OCI-LY7 (cell line): ENCODE measurements at regions not wholly inside any gene's neighbourhood (a gene's known extent, or its start where the extent isn't known, plus 50 kb on each side); places are given as distances from the start of the nearest gene placed in this dataset.

ENCODE experiments used
- BruUV-seq: library from RNA; stranded (reverse); fragments of 400-500 nt; replicated peaks from 2 replicates; lab custom pipeline; 2021; lab: Mats Ljungman, UMichigan
- CTCF ChIA-PET: fragments of 300-600 bp; sonication (Branson Sonifier 250); formaldehyde crosslinking; loops from one replicate; lab custom pipeline; 2022; ENCODE audit warnings: antibody characterized with exemption; ENCODE audit not compliant: unreplicated experiment; lab: Charles Lee
- POLR2A ChIA-PET: fragments of 300-600 bp; sonication (Branson Sonifier 250); formaldehyde crosslinking; loops from one replicate; lab custom pipeline; 2022; ENCODE audit warnings: antibody characterized with exemption; lab: Charles Lee
- DNase-seq: peaks from one replicate; pipeline ENCODE4 v3.0.0-alpha.2; 2015; ENCODE audit warnings: low spot score
- H2AFZ ChIP-seq: fragments of 200-600 bp; sonication (generic), shearing (Covaris generic); 2 replicates; pipeline ENCODE4 v1.6.1; 2014; ENCODE audit warnings: mild to moderate bottlenecking, antibody characterized with exemption, low read length, moderate library complexity
- H3K27ac ChIP-seq: fragments of 200-600 bp; sonication (generic); 2 replicates; pipeline ENCODE4 v1.5.1; 2014; ENCODE audit warnings: mixed run types, low read depth, mild to moderate bottlenecking, moderate library complexity, low read length, inconsistent platforms; ENCODE audit not compliant: poor library complexity, severe bottlenecking
- H3K36me3 ChIP-seq: fragments of 200-600 bp; sonication (generic); 2 replicates; pipeline ENCODE4 v1.6.1; 2014; ENCODE audit warnings: mild to moderate bottlenecking, antibody characterized with exemption, low read length, moderate library complexity, mixed read lengths; ENCODE audit not compliant: insufficient read depth
- H3K4me1 ChIP-seq: fragments of 200-600 bp; sonication (generic); 2 replicates; pipeline ENCODE4 v1.5.1; 2014; ENCODE audit warnings: mild to moderate bottlenecking, low read length; ENCODE audit not compliant: insufficient read depth, poor library complexity, severe bottlenecking
- H3K4me2 ChIP-seq: fragments of 200-600 bp; sonication (generic); 2 replicates; pipeline ENCODE4 v1.6.1; 2014; ENCODE audit warnings: mild to moderate bottlenecking, low read length
- H3K4me3 ChIP-seq: fragments of 200-600 bp; sonication (generic); 2 replicates; pipeline ENCODE4 v1.5.1; 2014; ENCODE audit warnings: mild to moderate bottlenecking, low read depth, low read length; ENCODE audit not compliant: poor library complexity, severe bottlenecking
- H3K79me2 ChIP-seq: fragments of 200-600 bp; sonication (generic); 2 replicates; pipeline ENCODE4 v1.6.1; 2016; ENCODE audit warnings: low read depth, mild to moderate bottlenecking, low read length, moderate library complexity, mixed read lengths; ENCODE audit not compliant: insufficient read depth
- H3K9me2 ChIP-seq: fragments of 200-600 bp; sonication (generic); 2 replicates; pipeline ENCODE4 v1.6.1; 2016; ENCODE audit warnings: mild to moderate bottlenecking, low read length, mixed read lengths; ENCODE audit not compliant: insufficient read depth
- H3K9me3 ChIP-seq: fragments of 200-600 bp; sonication (generic); 2 replicates; pipeline ENCODE4 v1.6.1; 2014; ENCODE audit warnings: mild to moderate bottlenecking, mixed run types, low read length, mixed read lengths
- H4K20me1 ChIP-seq: fragments of 200-600 bp; sonication (generic); 2 replicates; pipeline ENCODE4 v1.6.1; 2014; ENCODE audit warnings: mild to moderate bottlenecking, antibody characterized with exemption, low read length, moderate library complexity, mixed read lengths; ENCODE audit not compliant: insufficient read depth
- EZH2phosphoT487 ChIP-seq: fragments of 200-600 bp; sonication (generic); IDR thresholded peaks from 2 replicates; pipeline ENCODE4 v1.6.1; 2018; ENCODE audit warnings: low read depth, borderline replicate concordance, mild to moderate bottlenecking, mixed run types, antibody characterized with exemption, low read length, moderate library complexity, mixed read lengths
- intact Hi-C: fragments of 100-400 bp; cut with micrococcal nuclease; formaldehyde crosslinking; loops from one replicate; pipeline ENCODE4 v1.10.0; 2022; ENCODE audit not compliant: unreplicated experiment
- TF ChIP-seq, protein P1 (sequence below): fragments of 200-600 bp; sonication (generic); conservative IDR thresholded peaks from 2 replicates; pipeline ENCODE4 v1.5.1; 2014; ENCODE audit warnings: mild to moderate bottlenecking, antibody characterized with exemption, low read length, moderate library complexity, mixed read lengths

DNA sequence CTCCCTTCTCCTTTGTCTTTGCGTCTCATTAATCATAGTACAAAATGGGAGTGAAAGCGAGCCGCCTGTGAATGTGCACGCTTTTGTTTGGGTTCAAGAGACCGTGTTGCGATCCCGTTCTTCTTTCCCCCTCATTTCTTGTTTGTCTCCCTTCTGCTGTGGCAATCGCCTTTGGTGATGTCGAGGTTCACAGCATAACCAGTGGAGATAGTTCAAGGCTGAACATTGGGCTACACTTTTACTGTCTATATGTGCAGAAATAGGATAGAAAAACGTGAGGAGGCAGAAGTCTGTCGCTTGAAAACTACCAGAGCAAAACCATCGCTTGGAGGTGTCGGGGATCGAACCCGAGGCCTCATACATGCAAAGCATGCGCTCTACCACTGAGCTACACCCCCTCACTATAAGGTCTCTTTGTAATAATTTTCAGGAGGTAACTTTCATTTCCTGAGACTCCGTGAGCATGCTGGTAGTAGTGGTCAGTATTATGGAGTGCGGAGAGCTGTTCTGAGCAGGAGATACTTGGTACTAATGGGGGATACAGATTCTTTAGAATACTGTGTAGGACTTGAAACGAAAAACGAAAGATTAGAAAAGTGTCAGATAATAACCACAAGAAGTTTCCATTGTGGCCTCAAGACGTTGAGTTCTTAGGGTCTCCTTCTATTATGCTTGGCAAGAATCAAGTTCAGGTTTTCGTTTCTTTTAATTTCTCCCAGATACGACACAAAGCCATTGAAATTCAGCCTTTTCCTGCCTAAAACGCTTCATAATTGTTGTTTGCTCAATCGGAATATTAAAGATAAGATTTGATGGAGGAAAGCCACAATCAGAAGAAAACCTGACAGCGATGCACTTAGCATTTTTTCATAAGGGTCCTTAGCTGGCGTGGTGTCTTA lies 106.6 kb downstream of the TRIM27 start:
- ChIA-PET POLR2A (interaction anchor here (0.6 to 0.9 kb wide), 3 partner anchors 9 to 1170 kb away, joined by 3 to 6 read pairs (median 4); no protein-coding TSS in a partner anchor), CTCF (no interaction called here)
- H3K9me3 ChIP-seq = no peaks in the 10 kb centered on the region
- no peak overlapping the region for H3K27ac ChIP-seq
- no peak overlapping the region for H3K4me2 ChIP-seq
- no peak for TF ChIP-seq EZH2phosphoT487
- TF ChIP-seq, protein P1, sequence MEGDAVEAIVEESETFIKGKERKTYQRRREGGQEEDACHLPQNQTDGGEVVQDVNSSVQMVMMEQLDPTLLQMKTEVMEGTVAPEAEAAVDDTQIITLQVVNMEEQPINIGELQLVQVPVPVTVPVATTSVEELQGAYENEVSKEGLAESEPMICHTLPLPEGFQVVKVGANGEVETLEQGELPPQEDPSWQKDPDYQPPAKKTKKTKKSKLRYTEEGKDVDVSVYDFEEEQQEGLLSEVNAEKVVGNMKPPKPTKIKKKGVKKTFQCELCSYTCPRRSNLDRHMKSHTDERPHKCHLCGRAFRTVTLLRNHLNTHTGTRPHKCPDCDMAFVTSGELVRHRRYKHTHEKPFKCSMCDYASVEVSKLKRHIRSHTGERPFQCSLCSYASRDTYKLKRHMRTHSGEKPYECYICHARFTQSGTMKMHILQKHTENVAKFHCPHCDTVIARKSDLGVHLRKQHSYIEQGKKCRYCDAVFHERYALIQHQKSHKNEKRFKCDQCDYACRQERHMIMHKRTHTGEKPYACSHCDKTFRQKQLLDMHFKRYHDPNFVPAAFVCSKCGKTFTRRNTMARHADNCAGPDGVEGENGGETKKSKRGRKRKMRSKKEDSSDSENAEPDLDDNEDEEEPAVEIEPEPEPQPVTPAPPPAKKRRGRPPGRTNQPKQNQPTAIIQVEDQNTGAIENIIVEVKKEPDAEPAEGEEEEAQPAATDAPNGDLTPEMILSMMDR = no peak
- no peaks in the 10 kb centered on the region for H4K20me1 ChIP-seq
- H3K36me3 ChIP-seq = no peaks in the 10 kb centered on the region
- no peak overlapping the region for H2AFZ ChIP-seq
- no peaks in the 10 kb centered on the region for H3K9me2 ChIP-seq
- no TSS peak for BruUV-seq
- intact Hi-C loops = no loop called here
- H3K4me1 ChIP-seq = peaks cover 2% of the 10 kb centered on the region
- H3K79me2 ChIP-seq = no peaks in the 10 kb centered on the region
- H3K4me3 ChIP-seq = no peak overlapping the region
- no peak for DNase-seq

DNA sequence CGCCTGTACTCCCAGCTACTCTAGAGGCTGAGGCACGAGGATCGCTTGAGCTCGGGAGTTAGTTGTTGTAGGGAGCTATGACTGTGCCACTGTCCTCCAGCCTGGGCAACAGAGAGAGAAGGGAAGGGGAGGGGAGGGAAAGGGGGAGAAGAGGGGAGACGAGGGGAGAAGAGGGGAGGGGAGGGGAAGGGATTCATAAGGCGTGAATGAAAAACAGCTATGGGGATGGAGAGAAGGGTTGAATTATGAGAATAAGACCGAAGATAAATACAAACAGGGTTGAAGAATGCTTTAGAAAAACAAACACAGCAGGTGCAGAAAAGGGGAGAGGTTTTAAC lies 106.0 kb downstream of the TRIM27 start:
- H4K20me1 ChIP-seq = no peaks in the 10 kb centered on the region
- intact Hi-C loops = no loop called here
- POLR2A ChIA-PET = interaction anchor here (0.6 to 0.9 kb wide), 3 partner anchors 9 to 1169 kb away, joined by 3 to 6 read pairs (median 4); no protein-coding TSS in a partner anchor
- no peak for DNase-seq
- H3K36me3 ChIP-seq = no peaks in the 10 kb centered on the region
- no peak overlapping the region for H3K27ac ChIP-seq
- H3K9me2 ChIP-seq = no peaks in the 10 kb centered on the region
- no peaks in the 10 kb centered on the region for H3K79me2 ChIP-seq
- H3K9me3 ChIP-seq = no peaks in the 10 kb centered on the region
- H2AFZ ChIP-seq = no peak overlapping the region
- TF ChIP-seq, protein P1 = no peak
- TF ChIP-seq EZH2phosphoT487 = no peak
- CTCF ChIA-PET = no interaction called here
- H3K4me1 ChIP-seq = no peaks in the 10 kb centered on the region
- H3K4me3 ChIP-seq = no peak overlapping the region
- no TSS peak for BruUV-seq
- no peak overlapping the region for H3K4me2 ChIP-seq
